ENCODE measurements at regions not wholly inside any gene's neighbourhood (a gene's known extent, or its start where the extent isn't known, plus 50 kb on each side); places are given as distances from the start of the nearest gene placed in this dataset.

- no peak overlapping the region for H3K27ac ChIP-seq (ENCODE audit: extremely low read depth, low read depth, low read length)
- ChIA-PET POLR2A (no interaction called here), CTCF (no interaction called here)
These were observed 470.2 kb upstream of the PRR20A start for GRCh38 chr13:56670563-56670962.

GRCh38 chr13:56681404-56681803 is 459.3 kb upstream of the PRR20A start:
- Histone ChIP-seq H3K36me3 (ENCODE audit: control insufficient read depth in 2 of 2, insufficient read depth in 1 of 2, low read length in 2 of 2) (no peaks in the 10 kb centered on the region), H3K4me1 (ENCODE audit: control insufficient read depth, insufficient read depth, low read length) (no peaks in the 10 kb centered on the region), H3K9me3 (ENCODE audit: control insufficient read depth, insufficient read depth, low read depth, low read length) (no peaks in the 10 kb centered on the region; the same call in 1 of the 2 replicates), H3K4me3 (ENCODE audit: low read depth, low read length) (no peak overlapping the region), H3K27ac (ENCODE audit: extremely low read depth, low read depth, low read length) (no peak overlapping the region)
- POLR2A ChIA-PET, result no interaction called here
- no peak for TF ChIP-seq ZBTB7A (tag by site-specific recombination; IDR thresholded peaks at IDR 0.05; ENCODE audit: low read depth)
- no peak for TF ChIP-seq ZFHX2 (tag by site-specific recombination; conservative IDR thresholded peaks at IDR 0.05)
- no peak for TF ChIP-seq ZNF335 (tag by site-specific recombination; conservative IDR thresholded peaks at IDR 0.05)
- TF ChIP-seq ZBTB49 (tag by site-specific recombination; IDR thresholded peaks at IDR 0.05; ENCODE audit: low read depth), result no peak
- no peak for TF ChIP-seq REPIN1 (tag by site-specific recombination; IDR thresholded peaks at IDR 0.05; ENCODE audit: low read depth)
- CTCF ChIA-PET, result no interaction called here

More at GRCh38 chr13:56670563-56670962, 470.2 kb upstream of the PRR20A start:
- no peaks in the 10 kb centered on the region for H3K9me3 ChIP-seq (ENCODE audit: control insufficient read depth, insufficient read depth, low read depth, low read length)
- H3K4me1 ChIP-seq (ENCODE audit: control insufficient read depth, insufficient read depth, low read length), result no peaks in the 10 kb centered on the region
- TF ChIP-seq ZNF501 (tag by site-specific recombination; IDR thresholded peaks at IDR 0.05), result no peak
- no peak overlapping the region for H3K4me3 ChIP-seq (ENCODE audit: low read depth, low read length)
- H3K36me3 ChIP-seq (ENCODE audit: control insufficient read depth in 2 of 2, insufficient read depth in 1 of 2, low read length in 2 of 2), result no peaks in the 10 kb centered on the region

GRCh38 chr13:56687131-56687530 is 453.6 kb upstream of the PRR20A start:
- Histone ChIP-seq H3K4me1 (ENCODE audit: control insufficient read depth, insufficient read depth, low read length) (no peaks in the 10 kb centered on the region), H3K27ac (ENCODE audit: extremely low read depth, low read depth, low read length) (no peak overlapping the region), H3K9me3 (ENCODE audit: control insufficient read depth, insufficient read depth, low read depth, low read length) (no peaks in the 10 kb centered on the region), H3K36me3 (ENCODE audit: control insufficient read depth in 2 of 2, insufficient read depth in 1 of 2, low read length in 2 of 2) (no peaks in the 10 kb centered on the region), H3K4me3 (ENCODE audit: low read depth, low read length) (no peak overlapping the region)
- TF ChIP-seq ZBTB10 (tag by site-specific recombination; IDR thresholded peaks at IDR 0.05) (no peak), ZSCAN18 (tag by site-specific recombination; IDR thresholded peaks at IDR 0.05) (no peak), ZSCAN23 (tag by site-specific recombination; IDR thresholded peaks at IDR 0.05) (no peak), ZNF558 (tag by site-specific recombination; IDR thresholded peaks at IDR 0.05) (no peak), GLIS2 (tag by site-specific recombination; IDR thresholded peaks at IDR 0.05) (no peak), ZNF416 (tag by site-specific recombination; IDR thresholded peaks at IDR 0.05) (no peak), YY1 (tag by site-specific recombination; IDR thresholded peaks at IDR 0.05) (no peak), PRDM10 (tag by site-specific recombination; IDR thresholded peaks at IDR 0.05) (no peak), ZNF266 (tag by site-specific recombination; IDR thresholded peaks at IDR 0.05; ENCODE audit: low read depth) (no peak), ZNF626 (tag by site-specific recombination; IDR thresholded peaks at IDR 0.05) (no peak), ZNF354C (tag by site-specific recombination; IDR thresholded peaks at IDR 0.05; ENCODE audit: borderline replicate concordance, low read depth) (no peak), ZSCAN30 (tag by site-specific recombination; IDR thresholded peaks at IDR 0.05) (no peak), ZNF660 (tag by site-specific recombination; IDR thresholded peaks at IDR 0.05) (no peak), ZNF548 (tag by site-specific recombination; IDR thresholded peaks at IDR 0.05) (no peak)
- POLR2A ChIA-PET, result no interaction called here
- CTCF ChIA-PET, result no interaction called here
